ENCODE measurements at regions not wholly inside any gene's neighbourhood (a gene's known extent, or its start where the extent isn't known, plus 50 kb on each side); places are given as distances from the start of the nearest gene placed in this dataset.
"Not testable (repeated sequence)": the region's sequence is repeated elsewhere in the genome, so short reads cannot be mapped to it uniquely, and the experiment has no call there.

DNA sequence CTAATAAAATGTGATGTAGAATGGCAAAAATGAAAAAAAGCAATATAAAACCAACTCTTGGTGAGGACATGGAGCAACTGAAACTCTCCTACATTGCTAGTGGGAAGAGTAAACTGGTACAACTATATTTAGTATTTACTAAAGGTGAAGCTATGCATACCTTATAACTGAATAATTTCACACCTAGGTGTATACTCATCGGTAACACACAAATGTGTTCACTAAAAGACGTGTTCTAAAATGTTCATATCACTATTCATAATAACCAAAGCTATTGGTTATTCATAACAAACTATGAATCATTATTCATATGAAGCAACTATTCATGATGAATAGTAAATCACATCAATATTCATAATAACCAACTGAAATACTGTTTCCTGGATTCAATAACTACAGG, 1030.3 kb downstream of the ROBO2 start:
- POLR2A ChIA-PET: no interaction called here
- CTCF ChIA-PET: no interaction called here

DNA sequence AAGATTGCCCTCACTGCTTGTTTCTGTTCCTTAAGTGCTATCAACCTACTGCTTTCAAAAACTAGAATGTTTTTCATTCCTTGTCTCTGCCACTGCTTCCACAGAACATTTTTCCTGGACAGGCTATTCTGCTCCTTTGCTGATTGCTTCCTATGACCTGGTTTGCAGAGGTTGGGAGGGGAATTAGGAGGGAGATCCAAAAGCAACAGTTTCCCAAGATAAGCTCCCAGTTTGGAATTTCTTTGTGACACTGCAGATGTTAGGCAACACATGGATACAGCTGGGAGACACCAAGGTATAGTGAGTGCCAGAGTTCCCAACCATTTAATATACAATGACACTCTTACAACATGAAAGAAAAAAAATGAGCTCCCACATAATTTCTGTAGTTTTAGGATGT, 1036.5 kb downstream of the ROBO2 start:
- POLR2A ChIA-PET: no interaction called here
- CTCF ChIA-PET: no interaction called here

DNA sequence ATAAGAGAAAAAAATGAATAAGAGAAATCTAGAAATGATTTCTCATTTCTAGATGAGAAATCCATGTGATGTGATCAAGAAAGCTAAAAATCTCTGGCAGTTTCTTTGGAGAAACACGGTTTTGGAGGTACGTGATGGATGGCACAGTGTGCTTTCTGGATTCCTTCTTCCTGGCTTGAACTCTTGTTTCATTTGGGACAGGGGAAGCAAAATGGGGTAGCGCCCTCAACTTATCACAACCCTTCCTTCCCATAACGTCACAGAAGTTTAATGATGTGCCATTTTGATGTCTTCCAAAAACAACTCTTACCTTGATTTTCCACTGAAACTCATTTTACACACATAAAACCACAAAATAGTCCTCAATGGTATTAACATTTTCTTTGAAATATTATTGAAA, 1037.3 kb downstream of the ROBO2 start:
- POLR2A ChIA-PET: no interaction called here
- CTCF ChIA-PET: no interaction called here

DNA sequence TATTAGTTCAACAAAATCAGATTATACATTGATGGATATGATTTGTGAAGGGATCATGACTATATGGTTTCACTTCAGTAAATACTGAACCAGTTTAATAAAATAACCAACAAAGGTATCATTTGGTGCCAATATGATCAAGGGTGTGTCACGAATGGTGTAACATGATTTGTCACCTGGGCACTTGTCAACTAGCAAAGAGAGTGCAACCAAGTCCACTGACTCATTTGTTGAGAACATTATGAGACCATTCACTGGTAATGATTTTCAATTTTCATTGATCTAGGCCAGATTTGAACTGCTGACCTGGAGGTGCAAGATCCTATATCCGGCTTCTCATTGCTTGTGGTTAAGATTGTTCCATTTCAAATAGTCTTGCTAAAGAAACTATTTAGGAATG, 1037.9 kb downstream of the ROBO2 start:
- ChIA-PET CTCF (no interaction called here), POLR2A (no interaction called here)

DNA sequence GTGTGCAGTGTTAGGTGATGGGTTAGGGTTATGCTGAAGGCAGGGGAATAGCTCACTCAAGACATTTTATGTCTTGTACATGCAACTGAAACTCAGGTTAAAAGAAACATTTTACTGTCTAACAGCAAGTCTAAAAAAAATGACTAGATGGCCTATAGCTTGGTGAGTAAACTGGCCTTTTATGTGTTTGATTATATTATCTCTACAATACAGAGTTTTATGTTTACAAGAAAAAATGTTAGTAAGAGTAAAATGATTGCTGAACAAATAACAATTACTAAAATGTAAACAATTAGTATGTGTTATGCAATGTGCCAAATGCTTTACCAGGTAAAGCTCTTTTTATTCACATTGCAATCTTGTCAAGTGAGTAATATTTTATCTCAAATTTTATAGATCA, 1039.6 kb downstream of the ROBO2 start:
- ChIA-PET POLR2A (no interaction called here), CTCF (no interaction called here)

DNA sequence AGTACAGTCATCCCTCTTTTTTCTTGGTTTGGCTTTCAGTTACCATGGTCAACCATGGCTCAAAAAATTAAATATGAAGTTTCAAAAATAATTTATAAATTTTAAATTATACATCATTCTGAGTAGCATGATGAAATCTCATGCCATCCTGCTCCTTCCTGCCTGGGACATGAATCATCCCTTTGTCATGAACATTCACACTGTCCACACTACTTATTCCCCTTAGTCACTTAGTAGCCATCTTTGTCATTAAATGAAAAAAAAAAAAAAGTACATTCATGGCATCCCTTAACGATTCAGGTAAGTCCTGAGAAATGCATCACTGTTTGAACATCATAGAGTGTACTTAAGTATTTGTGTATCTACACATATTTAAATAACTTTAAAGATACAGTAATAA, 1046.3 kb downstream of the ROBO2 start:
- POLR2A ChIA-PET: no interaction called here

DNA sequence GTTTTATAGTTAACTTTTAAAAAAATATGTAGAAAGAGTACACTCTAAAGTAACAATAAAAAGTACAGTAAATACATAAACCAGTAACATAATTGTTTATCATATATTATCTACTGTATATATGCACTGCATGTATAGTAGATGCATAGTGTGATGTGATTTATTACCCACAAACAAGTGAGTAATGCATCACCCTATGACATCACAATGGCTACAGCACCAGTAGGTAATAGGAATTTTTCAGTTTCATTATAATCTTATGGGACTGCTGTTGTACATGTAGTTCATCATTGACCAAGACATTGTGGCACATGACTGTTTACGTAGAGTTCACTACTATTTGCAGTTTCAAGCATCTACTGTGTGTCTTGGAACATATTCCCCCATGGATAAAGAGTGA, 1047.2 kb downstream of the ROBO2 start:
- POLR2A ChIA-PET: no interaction called here
- CTCF ChIA-PET: no interaction called here

More for the DNA sequence above, 1046.3 kb downstream of the ROBO2 start:
- CTCF ChIA-PET: no interaction called here

DNA sequence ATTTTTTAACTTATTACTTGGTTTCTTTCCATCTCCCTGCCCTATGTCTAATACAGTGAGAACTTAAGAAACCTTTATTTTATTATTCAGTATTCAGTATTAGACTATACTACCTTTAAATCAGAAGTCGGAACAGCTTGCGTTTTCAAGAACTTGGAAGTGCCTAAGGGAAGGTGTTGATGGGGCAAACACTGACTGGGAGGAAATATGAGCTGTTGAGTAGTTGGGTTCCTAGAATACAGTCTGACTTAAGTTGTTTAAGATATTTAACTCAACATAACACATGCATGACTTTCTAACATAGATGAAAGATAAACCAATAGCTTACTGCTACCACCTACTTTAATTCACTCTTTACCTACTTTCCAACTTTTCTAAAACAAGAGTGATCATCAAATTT, 1048.1 kb downstream of the ROBO2 start:
- ChIA-PET POLR2A (no interaction called here), CTCF (no interaction called here)

DNA sequence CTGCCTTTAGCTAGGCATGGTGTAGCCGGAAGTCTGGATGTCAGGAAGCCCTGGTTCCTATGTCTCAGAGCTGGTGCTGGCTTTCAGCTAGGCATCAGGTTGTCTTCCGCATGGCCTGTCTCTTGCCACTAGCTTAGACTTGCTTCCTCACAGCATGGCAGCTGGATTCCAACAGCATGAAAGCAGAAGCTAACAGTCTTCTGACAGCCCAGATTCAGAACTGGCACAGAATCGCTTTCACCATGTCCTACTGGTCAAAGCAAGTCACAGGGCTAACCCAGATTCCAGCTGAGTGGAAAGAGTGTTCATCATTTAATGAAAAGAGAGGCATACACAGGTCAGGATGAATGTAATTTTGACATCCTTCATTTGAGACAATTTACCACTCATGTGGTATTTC, 1050.5 kb downstream of the ROBO2 start:
- CTCF ChIA-PET: no interaction called here
- POLR2A ChIA-PET: no interaction called here

DNA sequence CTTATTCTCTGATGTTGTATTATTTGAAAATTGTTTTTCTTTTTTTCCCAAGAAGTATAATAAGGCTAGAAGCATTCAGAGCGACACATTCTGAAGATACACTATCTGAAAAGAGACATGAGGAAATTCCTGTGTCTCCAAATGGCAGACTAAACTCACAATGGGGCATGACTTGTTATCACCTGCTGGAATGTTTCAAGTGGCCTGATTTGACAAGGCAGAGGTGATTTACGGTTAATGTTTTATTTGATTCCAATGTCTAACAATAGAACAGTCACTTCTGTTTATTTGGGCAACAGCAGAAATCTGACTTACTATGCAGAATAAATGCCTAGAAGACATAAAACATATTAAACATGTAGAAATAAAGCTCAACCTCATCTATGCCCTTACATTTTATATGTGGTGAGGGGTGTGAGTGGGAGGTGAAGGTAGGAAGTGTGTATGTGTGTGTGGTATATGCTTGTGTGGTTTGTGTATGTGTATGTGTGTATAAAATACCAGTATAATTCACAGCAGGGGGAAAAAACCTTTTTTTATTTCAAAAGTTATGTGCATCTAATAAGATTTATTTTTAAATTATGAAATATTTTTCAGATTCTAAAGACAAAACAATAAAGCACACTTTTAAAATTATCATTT, 1051.7 kb downstream of the ROBO2 start:
- CTCF ChIA-PET: no interaction called here

DNA sequence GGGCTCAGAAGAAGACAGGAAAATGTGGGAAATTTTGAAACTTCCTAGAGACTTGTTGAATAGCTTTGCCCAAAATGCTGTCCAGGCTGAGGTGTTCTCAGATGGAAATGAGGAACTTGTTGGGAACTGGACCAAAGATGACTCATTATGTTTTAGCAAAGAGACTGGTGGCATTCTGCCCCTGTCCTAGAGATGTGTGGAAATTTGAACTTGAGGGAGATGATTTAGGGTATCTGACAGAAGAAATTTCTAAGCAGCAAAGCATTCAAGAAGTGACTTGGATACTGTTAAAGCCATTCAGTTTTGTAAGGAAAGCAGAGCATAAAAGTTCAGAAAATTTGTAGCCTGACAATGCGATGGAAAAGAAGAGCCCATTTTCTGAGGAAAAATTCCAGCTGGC, 1052.7 kb downstream of the ROBO2 start:
- POLR2A ChIA-PET, CTCF ChIA-PET: not testable (repeated sequence)

More for the DNA sequence above, 1051.7 kb downstream of the ROBO2 start:
- POLR2A ChIA-PET: no interaction called here

DNA sequence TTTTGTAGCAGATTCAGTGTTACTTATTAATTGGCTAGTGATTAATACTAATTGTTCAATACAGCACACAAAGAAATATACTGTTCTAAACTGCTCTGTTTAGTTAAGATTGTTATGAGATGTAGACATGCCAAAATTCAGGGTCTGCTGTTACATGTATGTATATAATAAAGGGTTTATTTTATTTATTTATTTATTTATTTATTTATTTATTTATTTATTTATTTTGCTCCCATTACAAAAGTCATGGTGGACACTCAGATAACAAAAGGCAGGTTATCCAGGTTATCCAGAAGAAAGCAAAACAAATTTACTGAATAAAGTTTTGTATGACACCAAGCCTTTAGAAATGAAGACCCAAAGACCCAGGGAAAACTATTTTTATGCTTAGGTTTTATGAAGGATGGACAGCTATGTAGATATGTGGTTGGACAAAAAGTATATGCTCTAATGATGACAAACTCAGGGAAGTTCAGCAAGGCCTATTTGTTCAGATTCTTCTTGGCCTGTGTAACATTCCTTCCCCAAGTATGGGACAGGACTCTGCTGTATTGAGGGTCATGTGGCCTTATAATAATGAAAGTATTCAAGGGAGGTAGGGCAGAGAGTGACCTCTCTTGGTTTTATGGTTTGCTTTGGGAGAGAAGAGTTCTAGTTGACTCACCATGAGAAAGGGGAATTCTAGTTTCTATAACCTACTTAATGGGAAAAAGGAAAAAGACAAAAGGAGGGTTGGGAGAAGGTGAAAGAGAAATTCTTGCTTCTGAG, 1056.8 kb downstream of the ROBO2 start:
- CTCF ChIA-PET: no interaction called here
- POLR2A ChIA-PET: no interaction called here

DNA sequence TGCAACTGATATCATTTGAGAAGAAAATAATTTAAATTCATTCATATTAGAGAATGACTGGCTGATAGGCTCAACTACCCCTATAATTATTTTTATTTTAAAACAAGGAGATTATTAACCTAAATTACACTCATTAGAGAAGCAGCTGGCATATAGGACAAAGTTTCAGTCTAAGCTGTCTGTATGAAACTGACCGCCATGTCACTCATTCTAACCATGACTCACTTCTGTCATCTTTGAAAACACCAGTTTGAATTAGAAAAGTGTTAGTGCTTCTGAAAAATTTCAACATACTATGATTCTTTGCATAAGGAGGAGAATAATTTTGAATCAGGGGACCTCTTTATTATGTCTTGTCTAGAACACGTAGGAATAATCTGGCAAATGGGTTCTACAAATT, 1058.5 kb downstream of the ROBO2 start:
- ChIA-PET CTCF (no interaction called here), POLR2A (no interaction called here)

DNA sequence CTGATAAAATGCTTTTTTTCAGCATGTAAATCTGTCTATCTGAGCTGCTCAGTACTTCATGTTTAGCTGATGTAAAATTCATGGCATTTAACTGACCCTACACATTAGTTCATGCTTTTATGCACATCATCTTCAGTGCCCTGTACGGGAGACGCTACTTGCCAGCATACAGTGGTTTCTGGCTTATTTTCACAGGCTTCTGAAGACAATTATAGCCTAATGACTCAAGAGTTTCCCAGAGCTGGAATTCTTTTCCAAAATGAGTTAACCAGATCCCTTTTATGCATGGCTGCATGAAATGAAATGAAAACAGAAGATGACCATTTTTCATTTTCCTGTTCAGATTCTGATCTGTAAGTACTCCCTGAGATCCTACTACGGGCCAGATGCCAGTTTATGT, 1061.5 kb downstream of the ROBO2 start:
- CTCF ChIA-PET: no interaction called here
- POLR2A ChIA-PET: no interaction called here

DNA sequence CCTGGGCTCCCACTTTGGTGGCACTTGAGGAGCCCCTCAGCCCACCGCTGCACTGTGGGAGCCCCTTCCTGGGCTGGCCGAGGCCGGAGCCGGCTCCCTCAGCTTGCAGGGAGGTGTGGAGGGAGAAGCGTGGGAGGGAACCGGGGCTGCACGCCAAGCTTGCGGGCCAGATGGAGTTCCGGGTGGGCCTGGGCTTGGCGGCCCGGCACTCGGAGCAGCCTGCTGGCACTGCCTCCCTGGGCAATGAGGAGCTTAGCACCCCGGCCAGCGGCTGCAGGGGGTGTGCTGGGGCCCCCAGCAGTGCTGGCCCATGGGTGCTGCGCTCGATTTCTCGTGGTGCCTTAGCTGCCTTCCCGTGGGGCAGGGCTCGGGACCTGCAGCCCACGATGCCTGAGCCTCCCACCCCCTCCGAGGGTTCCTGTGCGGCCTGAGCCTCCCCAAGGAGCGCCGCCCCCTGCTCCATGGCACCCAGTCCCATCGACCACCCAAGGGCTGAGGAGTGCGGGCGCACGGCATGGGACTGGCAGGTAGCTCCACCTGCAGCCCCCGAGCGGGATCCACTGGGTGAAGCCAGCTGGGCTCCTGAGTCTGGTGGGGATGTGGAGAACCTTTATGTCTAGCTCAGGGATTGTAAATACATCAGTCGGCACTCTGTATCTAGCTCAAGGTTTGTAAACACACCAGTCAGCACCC, 1068.5 kb downstream of the ROBO2 start:
- POLR2A ChIA-PET, CTCF ChIA-PET: not testable (repeated sequence)

DNA sequence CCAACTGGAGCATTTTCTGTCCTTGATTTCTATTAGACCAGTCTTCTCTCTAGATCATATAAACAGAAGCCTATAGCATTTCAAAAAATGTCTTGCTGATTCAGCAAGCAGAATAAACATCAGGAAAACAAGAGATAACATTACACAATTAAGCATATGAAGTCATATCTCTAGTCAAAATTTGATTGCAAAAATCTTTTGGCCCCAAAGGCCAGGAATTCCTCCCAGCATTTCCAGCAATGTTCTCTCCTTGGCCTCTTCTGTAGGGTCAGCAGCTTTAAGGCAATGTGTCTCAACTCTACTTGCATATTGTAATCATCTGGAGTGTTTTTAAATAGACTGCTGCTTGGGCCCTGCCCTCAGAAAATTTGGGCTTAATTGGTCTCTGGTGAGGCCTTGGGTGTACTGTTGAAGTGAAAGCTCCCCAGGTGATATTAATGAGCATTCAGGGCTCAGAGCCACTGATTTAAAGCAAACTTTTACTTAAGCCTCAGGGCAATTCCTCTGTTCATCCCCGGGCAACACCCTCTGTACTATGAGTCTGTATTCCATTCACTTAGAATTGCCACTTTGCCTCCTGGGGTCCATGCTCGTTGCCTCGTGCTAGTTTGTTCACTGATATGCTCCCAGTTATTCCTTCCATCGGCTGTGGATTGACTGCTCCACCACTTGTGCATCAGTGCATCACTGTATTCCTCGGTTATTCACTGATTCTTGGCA, 1072.6 kb downstream of the ROBO2 start:
- POLR2A ChIA-PET: no interaction called here
- CTCF ChIA-PET: no interaction called here

DNA sequence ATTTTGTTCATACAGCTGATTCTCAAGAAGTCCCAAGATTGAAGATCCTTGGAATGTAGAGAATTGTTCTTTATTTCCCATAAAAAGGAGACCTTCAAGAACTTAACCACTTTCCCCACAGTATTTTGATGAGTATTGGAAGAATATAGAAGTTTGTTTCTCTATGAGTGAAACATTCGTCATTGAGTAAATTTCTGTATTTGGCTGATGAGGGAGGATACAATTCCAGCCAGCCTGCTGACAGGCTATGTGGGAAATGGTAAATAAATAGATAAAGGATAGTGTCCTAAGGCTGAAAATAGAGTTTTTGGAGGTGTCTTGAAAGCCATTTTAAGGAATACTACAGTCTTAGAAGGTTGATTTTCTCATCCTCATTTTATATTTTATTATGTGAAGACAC, 1076.1 kb downstream of the ROBO2 start:
- ChIA-PET CTCF (no interaction called here), POLR2A (no interaction called here)

DNA sequence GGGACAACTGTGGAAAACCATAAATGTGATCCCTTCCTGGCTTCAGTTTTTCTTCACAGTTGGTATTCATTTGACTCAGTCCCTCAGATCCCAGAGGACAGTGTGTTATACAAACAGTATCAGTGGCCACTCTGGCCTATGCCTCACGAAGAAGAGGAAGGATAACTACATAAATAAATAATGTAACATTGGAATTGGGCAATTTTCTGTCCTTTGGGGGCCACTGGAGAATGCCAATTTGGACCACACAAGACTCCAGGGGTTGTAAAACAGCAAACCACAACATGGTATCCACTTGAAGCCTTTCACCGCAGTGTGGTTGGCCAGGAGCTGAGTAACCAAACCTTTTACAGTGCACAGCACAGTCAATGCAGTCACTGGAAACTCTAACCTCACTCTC, 1077.0 kb downstream of the ROBO2 start:
- CTCF ChIA-PET: no interaction called here
- POLR2A ChIA-PET: no interaction called here

DNA sequence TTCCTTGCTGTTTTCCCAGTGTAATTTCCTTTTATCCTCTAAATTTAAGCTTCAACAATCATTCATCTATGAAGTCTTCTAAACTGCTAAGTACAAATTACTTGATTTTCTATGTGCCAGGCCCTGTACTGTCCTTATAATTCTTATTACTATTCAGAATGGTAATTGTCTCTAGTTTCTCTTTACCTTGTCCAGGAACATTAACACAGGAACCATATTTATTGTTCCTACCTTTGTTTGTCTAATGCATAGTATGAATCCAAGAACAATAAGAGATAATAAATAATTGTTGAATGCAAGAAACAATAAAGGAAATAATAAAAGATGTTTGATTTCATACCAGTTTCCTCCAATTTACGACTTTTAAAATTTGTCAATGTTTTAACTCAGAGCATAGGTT, 1083.2 kb downstream of the ROBO2 start:
- CTCF ChIA-PET: no interaction called here
- POLR2A ChIA-PET: no interaction called here

DNA sequence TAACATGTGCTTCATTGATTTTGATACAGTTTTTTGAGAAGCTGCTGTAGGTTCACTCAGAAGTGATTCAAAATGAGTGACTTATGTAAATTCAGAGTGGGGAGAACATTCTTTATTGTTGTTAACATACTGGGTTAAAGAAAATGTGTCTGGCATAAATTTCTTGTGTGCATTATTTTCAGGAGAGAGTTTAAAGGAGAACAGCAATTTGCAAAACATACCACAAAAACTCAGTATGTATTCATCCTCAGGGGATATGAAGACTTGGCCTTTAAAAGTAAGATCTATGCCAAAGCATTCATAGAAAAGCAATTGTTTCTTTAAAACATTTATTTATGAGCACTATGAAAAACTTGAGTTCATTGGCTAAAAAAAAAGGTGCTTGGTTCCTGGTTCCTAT, 1089.8 kb downstream of the ROBO2 start:
- ChIA-PET CTCF (no interaction called here), POLR2A (no interaction called here)

DNA sequence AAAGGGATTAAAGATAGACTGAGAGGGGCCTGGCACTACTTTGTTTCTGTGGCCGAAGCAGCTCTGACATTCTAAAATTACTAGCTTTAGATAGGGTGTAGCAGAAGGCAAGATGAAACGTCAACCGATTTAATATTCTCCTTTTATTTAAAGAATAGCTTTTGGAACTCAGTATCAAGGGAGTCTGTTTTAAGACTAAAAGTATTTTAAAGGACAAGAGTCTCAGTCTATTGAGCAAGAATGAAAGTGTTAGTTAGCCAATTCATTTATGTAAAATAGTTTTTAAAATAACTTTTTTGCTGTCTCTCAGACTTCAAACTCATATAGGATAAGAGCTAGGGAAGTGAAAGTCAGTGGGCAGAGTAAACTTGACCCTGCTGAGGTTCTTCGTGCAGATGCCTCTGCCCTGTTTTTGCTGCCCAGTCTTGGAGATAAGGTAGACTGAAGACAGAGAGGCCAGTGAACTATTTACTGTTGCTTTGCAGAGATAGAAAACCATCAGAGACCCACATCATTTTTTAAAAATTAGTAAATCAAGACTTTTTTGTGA, 1090.9 kb downstream of the ROBO2 start:
- ChIA-PET POLR2A (no interaction called here), CTCF (no interaction called here)
